Tibial artery (tissue), 4 donors: ENCODE measurements at regions not wholly inside any gene's neighbourhood (a gene's known extent, or its start where the extent isn't known, plus 50 kb on each side); places are given as distances from the start of the nearest gene placed in this dataset.

Source experiments
- DNase-seq, 2 donors: peaks; one replicate each; pipeline ENCODE4 v3.0.0-alpha.2; 2019
- H3K27ac ChIP-seq, 2 donors: fragments of 200-600 bp; sonication (generic) in 1 of 2; 1 replicate in 1 of 2; 2 replicates in 1 of 2; pipeline ENCODE4 v1.5.1; 2018 to 2019; ENCODE audit warnings: mild to moderate bottlenecking in 1 of 2
- H3K27me3 ChIP-seq, 2 donors: fragments of 200-600 bp; sonication (generic) in 1 of 2; one replicate each; pipeline versions ENCODE4 v1.5.1 to v1.6.0; 2016 to 2019
- H3K36me3 ChIP-seq, 3 donors: fragments of 200-600 bp; sonication (generic) in 2 of 3; one replicate each; pipeline ENCODE4 v1.5.1; 2016 to 2019; ENCODE audit warnings: mild to moderate bottlenecking in 2 of 3
- H3K4me1 ChIP-seq, 4 donors: fragments of 200-600 bp; sonication (generic) in 2 of 4; 1 replicate in 3 of 4; 2 replicates in 1 of 4; pipeline ENCODE4 v1.5.1; 2016 to 2019
- H3K4me3 ChIP-seq, 2 donors: fragments of 200-600 bp; sonication (generic) in 1 of 2; 1 replicate in 1 of 2; 2 replicates in 1 of 2; pipeline ENCODE4 v1.5.1; 2018 to 2019; ENCODE audit warnings: mild to moderate bottlenecking in 2 of 2
- H3K9me3 ChIP-seq, 3 donors: fragments of 200-600 bp; sonication (generic) in 1 of 3; one replicate each; pipeline ENCODE4 v1.5.1; 2016 to 2019
- intact Hi-C: fragments of 100-400 bp; cut with DNase I; formaldehyde crosslinking; loops from one replicate; pipeline ENCODE4 v1.15.0; 2023; ENCODE audit warnings: low total_unique reads
- TF ChIP-seq, protein P1 (sequence below), 2 experiments: fragments of 200-600 bp in 1 of 2; fragments of 450-650 bp in 1 of 2; IDR thresholded peaks; one replicate each; pipeline ENCODE4 v1.5.1; 2017 to 2019; ENCODE audit warnings: antibody characterized with exemption in 2 of 2, mild to moderate bottlenecking in 1 of 2, moderate library complexity in 1 of 2

DNA sequence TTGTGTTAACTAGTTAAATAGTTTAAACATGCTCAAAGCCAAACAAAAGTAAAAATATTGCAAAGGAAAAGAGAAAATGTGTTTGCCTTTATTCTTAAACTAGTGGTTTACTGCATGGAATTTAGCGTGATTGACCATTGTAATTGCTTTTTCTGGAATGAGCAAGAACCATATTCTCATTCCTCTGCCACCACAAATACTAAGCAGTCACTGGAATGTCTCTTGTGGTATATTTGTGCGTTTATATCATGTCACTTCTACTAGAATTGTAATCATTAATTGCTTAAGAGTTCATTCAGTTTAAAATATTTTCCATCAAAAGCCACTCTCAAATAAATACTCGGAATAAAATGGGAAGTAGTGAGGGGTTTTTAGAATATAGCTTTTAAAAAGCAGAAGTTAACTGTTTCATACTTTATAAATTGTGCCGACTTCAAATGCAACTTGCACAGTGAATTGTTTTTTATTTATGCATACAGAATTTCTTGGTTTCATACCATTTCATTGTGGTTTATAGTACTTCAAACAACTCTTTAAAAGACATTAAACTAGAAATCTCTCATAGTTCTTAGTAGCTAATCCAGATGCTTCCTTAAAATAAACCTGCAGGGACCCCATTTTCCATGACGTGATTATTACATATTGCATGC, 288.1 kb downstream of the EPHA4 start:
- TF ChIP-seq, protein P1, sequence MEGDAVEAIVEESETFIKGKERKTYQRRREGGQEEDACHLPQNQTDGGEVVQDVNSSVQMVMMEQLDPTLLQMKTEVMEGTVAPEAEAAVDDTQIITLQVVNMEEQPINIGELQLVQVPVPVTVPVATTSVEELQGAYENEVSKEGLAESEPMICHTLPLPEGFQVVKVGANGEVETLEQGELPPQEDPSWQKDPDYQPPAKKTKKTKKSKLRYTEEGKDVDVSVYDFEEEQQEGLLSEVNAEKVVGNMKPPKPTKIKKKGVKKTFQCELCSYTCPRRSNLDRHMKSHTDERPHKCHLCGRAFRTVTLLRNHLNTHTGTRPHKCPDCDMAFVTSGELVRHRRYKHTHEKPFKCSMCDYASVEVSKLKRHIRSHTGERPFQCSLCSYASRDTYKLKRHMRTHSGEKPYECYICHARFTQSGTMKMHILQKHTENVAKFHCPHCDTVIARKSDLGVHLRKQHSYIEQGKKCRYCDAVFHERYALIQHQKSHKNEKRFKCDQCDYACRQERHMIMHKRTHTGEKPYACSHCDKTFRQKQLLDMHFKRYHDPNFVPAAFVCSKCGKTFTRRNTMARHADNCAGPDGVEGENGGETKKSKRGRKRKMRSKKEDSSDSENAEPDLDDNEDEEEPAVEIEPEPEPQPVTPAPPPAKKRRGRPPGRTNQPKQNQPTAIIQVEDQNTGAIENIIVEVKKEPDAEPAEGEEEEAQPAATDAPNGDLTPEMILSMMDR (IDR thresholded peaks at IDR 0.05) = no peak
- intact Hi-C loops = no loop called here
- no peaks in the 10 kb centered on the region for H3K27me3 ChIP-seq
- H3K4me3 ChIP-seq = no peak overlapping the region
- no peaks in the 10 kb centered on the region for H3K9me3 ChIP-seq
- no peak for DNase-seq
- H3K4me1 ChIP-seq = no peaks in the 10 kb centered on the region
- H3K27ac ChIP-seq = no peak overlapping the region
- H3K36me3 ChIP-seq = no peaks in the 10 kb centered on the region

DNA sequence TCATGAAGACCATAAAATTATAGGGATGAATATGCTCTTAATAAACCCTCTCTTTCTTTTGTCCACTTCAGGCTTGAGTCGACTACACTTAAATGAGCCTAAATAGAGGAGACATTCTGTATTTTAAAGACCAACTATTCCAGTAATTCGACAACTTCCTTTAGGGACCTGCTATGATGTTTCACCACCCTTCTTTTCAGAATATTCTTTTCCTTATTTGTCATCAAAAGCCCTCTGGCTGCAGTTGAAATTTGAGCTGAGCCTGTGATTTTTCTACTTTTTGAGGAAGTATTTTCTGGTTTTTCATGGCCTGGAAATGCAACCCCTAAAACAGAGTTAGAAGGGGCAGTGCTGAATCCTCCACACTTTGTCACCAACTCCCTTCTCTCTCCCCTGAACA, 287.0 kb downstream of the EPHA4 start:
- H3K36me3 ChIP-seq = no peaks in the 10 kb centered on the region
- H3K27ac ChIP-seq = no peak overlapping the region
- H3K4me3 ChIP-seq = no peak overlapping the region
- H3K27me3 ChIP-seq = no peaks in the 10 kb centered on the region
- no peak for DNase-seq
- TF ChIP-seq, protein P1 (IDR thresholded peaks at IDR 0.05) = no peak
- no peaks in the 10 kb centered on the region for H3K9me3 ChIP-seq
- no peaks in the 10 kb centered on the region for H3K4me1 ChIP-seq
- intact Hi-C loops = no loop called here

DNA sequence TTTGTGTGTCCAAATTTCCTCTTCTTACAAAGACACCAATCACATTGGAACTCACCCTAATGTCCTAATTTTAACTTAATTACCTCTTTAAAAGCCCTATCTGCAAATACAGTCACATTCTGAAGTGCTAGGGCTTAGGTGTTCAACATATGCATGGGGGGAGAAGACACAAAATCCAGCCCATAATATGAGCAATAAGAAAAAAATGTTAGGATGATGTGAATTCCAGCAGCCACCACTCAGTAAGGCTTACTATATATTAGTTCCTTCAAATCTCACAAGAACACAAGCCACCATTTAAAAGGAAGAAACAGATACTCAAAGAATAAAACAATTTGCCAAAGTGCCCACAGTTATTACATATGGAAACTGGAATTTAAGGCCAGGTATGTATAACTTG, 285.7 kb downstream of the EPHA4 start:
- no peaks in the 10 kb centered on the region for H3K36me3 ChIP-seq
- intact Hi-C loops = no loop called here
- no peaks in the 10 kb centered on the region for H3K9me3 ChIP-seq
- H3K27me3 ChIP-seq = no peaks in the 10 kb centered on the region
- H3K4me1 ChIP-seq = no peaks in the 10 kb centered on the region
- TF ChIP-seq, protein P1 (IDR thresholded peaks at IDR 0.05) = no peak
- H3K4me3 ChIP-seq = no peak overlapping the region
- no peak overlapping the region for H3K27ac ChIP-seq
- DNase-seq = no peak

DNA sequence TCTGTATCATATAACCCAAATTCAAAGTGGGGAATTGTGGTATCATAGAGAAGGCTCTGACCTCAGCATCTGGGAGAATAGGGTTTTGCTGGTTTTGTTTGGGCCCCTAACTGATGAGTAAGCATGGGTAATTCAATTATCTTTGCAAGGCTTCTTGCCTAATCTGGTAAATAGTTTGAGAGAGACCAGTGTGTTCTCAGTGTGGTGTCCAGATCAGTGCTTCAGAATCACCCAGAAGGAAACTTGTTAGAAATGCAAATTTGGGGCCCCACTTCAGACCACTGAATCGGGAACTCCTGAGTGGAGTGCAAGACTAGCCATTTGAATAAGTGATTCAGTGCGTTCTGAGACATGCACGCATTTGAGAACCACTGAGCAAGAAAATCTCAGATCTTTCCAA, 282.7 kb downstream of the EPHA4 start:
- TF ChIP-seq, protein P1 (IDR thresholded peaks at IDR 0.05) = no peak
- no peak for DNase-seq

DNA sequence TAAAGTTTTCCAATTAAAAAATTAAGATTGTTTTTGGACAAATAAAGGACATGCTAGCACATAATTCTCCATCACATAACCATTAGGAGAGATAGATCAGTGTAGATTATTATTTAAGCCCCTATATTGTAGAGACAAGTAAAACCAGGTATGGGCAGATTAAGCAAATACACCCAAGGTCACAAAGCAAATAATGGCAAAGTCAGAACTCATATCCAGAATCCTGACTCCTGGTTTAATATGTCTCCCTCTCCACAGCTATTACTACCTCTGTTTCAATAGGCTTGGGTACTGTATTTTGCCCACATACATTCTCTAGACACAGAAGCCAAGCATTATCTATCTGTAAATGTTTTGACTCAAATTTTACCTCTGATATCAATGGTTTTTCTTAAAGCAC, 282.3 kb downstream of the EPHA4 start:
- TF ChIP-seq, protein P1 (IDR thresholded peaks at IDR 0.05) = no peak
- H3K27ac ChIP-seq = no peak overlapping the region
- H3K9me3 ChIP-seq = no peaks in the 10 kb centered on the region
- no peak for DNase-seq
- intact Hi-C loops = no loop called here
- no peaks in the 10 kb centered on the region for H3K36me3 ChIP-seq
- no peaks in the 10 kb centered on the region for H3K27me3 ChIP-seq
- no peak overlapping the region for H3K4me3 ChIP-seq
- no peaks in the 10 kb centered on the region for H3K4me1 ChIP-seq

More for the DNA sequence above, 282.7 kb downstream of the EPHA4 start:
- intact Hi-C loops = no loop called here
- H3K4me3 ChIP-seq = no peak overlapping the region
- H3K9me3 ChIP-seq = no peaks in the 10 kb centered on the region
- no peak overlapping the region for H3K27ac ChIP-seq
- H3K4me1 ChIP-seq = no peaks in the 10 kb centered on the region
- no peaks in the 10 kb centered on the region for H3K27me3 ChIP-seq
- no peaks in the 10 kb centered on the region for H3K36me3 ChIP-seq
